CD4-positive, alpha-beta T cell treated with Interleukin-15 for 1 hour (primary cell): ENCODE measurements at regions not wholly inside any gene's neighbourhood (a gene's known extent, or its start where the extent isn't known, plus 50 kb on each side); places are given as distances from the start of the nearest gene placed in this dataset.

ENCODE experiments used
- DNase-seq: peaks from one replicate; pipeline ENCODE4 v3.0.0-alpha.2; 2020

DNA sequence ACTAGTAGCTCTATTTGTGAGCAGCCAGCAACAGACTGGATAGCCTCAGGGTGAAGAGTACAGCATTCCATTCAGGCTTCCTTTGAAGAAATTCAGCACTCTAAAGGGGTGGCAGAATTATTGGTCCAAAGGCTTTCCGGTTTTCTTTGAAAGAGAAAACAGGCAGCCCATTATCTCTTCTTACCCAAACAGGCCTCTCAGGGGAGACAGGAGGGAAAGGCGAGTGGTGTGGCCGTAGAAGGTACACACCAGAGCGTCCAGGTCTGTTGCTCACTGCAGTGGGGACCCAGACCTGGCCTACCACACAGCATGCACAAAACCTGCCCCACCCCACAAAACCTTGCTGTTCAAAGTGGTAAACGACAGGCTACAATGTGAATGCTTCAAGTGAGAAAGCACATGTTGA is 83.3 kb downstream of the ZNF608 start:
- no peak for DNase-seq

DNA sequence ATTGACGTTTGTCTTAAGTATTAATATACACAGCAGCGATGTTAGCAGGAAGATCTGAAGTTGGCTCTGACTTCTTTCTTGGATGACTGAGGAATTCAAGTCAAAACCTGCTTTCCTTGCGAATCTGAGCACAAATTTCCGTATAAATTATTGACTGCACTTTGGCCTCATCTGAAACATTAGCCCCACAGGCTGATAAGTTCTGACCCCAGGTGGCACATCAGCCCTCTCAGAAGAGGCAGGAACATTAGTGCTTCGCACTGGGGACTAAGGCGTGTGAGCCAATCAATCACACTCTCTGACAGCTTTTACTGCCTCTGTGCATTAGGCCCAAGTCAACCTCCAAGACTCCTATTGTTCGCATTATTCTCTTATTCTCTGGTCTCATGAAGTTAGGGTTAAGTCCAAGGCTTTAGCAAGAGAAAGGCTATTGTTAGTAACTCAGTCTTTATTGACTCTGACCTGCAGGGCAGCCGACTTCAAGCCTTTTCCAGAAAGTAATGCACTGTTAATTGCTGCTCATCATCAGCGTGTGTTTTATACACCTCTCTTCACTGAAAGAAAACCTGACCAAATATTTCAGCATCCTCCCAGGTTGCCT is 84.2 kb downstream of the ZNF608 start:
- no peak for DNase-seq

DNA sequence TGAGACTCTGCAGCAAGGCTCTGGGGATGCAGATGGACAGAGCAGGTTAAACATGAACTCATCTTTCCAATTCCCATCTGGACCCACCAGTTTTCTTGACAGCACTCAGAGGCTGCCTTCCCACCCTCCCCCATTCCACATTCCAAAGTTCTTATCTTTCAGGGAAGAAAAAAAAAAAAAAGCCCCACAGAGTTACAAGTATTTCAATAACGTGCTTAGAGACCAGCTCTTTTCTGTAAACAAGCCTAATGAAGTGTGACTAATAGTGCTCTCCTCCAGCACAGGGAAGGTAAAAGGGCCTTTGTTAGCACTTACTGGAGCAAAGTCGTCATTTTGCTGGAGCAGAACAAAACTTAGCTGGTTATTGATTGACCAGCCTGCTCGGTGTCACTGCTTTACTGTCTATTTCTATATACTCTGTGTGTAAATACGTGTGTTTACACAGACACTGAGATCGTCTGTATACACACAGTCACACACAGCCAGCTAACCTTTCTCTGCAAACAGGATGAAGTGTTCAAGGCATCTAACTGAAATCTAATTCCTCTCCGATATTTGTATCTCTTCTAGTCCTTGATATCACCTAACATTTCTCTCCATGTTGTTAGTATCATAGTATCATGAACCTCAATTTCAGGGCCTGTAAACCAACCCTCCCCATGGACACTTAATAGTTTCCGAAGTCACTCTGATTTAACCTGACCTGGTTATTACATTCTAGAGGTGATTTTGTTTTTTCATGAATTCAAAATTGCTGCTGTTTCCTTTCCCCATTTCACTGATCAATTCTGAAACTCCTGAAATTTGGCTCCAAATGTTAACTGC is 84.9 kb downstream of the ZNF608 start:
- no peak for DNase-seq

DNA sequence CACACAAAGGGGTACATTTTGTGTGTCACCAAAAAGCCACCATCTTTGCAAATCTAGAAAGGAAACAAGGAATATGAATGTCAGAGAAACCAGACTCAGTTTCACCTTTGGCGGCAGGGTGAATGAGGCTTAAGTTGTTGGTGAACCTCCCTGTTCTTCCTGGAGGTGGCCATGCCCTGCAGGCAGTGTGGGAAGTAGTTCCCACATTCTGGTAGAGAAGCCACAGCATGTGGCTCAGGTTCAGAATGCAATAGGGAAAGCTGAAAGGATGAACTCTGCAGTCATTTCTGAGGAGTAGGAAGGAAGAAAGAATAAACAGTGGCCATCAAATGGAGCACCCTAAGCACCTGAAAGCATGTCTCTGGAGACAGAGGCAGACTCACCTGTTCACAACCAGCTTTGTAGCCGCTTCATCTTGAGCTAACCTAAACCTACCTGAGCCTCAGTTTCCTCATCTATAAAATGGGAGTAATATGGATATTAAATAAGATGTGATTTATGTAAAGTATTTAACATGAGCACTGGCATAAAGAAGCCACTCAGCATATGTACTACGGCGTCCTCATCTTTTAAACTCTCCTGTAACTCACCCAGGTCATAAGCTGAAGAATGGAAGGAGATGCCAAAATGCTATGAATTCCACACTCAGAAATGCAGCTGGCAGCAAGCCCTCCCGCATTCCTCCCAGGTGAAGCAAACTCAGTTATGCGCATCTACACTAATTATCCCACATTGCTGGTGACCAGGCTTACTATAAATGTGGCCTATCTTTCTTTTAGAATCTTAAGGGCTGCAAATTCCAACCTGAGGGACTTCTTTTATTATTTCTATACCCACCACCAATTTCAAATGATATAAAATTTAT is 86.0 kb downstream of the ZNF608 start:
- DNase-seq = no peak

DNA sequence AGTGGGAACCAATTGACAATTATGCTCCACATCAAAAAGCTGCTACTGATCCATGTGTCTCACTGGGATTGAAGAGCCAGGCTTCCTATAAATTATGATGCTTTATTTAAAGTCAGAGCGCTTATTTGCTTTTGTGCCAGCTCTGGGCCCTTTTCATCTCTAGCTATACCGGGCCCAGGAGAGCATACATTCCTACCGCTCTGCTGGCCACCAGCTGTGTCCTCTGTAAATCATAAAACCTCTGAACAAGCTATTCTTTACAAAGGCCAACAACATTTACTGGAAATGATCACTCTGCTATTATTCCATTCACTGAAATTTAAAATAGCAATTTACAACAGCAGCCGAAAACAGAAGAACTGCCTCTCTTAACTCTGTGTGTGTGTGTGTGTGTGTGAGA is 86.6 kb downstream of the ZNF608 start:
- DNase-seq = no peak

DNA sequence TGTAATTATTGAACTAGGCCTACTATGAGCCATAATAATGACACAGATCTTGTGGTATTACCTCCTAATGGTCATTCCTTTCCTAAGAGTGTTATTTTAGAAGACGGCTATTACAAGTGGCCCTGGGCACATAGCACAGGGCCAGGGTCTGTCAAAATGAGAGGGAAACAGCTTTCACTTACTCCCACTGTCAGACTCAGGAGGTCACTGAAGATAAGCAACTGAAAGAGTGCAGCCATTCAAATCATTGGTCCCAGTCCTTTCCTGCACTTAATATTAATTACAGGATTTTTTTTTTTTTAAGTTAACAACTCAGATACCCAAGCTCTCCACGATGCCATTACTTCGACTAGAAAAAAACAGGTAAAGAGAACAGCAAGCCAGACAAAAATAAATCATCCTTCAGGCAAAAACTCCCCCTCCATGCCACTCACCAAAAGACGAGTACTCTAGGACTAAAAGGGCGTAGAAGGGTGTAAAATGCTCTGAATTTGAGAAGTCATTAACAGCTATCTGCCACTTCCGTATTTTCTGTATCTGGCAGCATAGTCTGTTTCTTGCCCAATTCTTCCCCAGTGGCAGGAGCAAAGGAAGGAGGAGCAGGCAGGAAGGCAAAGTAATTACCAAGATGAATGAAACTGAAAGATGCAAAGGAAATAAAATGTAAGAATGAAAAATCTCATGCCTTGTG is 87.4 kb downstream of the ZNF608 start:
- no peak for DNase-seq

DNA sequence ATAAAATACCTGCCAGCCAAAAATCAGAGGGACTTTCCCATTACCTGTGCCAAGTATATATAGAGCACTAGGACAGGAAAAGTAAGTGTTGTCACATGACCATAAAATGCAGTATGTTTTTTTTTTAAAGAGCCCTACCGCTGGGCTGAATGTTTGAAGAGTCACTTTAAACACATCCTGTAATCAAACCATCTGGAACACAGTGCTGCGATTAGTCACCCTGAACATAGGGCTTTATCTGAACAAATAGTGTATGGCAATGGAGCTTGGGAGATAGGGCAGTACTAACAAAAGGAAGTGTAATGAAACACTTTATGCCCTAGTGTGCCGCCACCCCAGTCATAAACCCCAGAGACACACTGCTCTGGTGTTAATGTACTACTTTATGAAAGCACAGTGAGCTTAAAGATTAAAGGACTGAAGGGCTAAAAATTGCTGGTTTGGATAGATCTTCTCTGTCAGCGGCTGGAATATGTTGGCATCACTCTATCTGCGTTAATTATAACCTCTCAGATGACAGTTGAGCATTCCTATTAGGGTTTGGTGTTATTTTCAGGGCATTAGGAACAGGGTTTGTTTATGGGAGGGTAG is 90.4 kb downstream of the ZNF608 start:
- DNase-seq = no peak

DNA sequence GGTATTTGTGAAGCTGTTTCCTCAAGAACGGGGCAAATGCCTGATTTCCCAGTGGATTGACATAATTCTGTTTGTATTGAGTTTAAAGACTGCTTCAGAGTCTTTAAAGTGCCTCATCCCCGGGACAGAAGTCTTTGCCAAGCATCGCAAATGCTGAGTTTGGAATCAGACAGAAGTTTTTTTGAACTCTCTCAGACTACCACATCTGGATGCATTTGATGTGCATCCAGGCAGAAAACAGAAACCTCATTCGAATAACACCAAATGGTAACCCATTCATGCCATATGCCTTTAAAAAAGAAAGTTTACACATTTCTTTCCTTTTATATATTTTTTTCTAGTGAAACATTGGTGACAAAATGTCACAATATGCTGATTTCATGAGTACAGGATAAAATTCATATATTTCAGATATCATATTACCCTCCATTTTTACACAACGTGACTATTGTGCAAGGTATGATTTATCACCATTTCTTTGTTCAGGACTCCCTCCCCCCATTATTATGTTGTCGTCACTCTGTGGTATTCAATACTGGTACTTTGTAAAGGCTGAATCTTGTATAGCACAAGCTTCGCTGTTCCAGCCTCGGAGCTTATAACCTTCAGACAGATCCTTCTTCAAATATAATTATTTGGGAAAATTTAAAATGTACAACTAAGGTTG is 91.1 kb downstream of the ZNF608 start:
- no peak for DNase-seq

DNA sequence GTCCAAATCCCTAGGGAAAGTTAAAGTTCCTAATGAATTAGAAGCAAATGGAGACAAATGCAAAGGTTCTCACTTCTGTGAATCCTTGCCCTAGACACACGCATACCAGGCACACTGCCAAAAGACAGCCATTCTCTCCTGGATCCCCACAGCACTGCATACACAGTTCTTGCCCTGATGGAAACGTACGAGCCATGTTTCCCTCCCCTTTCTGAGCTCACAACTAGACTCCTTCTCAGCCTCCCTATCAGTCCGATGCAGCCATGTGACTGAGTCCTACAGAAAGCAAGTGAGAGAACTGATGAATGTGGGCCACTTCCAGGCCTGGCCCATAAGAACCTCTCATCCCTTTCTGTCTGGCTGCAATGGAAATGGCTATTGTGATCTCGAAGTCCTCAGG is 92.0 kb downstream of the ZNF608 start:
- DNase-seq = no peak

DNA sequence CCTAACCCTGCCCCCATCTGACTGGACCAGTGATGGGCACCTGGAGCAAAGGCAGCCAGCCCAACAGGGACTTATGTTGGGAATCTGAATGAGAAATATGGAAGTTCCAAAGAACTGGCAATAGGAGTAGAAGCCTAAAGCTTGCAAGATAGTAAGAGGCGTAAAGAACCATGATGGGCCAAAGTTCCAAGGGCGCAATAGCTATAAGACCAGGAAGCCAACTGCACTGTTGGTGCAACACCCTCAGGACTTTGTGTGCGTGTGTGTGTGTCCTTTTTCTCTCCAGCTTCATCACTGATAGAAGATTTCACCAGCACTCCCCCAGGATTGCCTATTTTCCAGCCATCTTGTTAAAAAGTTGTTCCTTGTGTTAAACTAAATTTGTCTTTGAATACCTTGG is 92.8 kb downstream of the ZNF608 start:
- DNase-seq = no peak

DNA sequence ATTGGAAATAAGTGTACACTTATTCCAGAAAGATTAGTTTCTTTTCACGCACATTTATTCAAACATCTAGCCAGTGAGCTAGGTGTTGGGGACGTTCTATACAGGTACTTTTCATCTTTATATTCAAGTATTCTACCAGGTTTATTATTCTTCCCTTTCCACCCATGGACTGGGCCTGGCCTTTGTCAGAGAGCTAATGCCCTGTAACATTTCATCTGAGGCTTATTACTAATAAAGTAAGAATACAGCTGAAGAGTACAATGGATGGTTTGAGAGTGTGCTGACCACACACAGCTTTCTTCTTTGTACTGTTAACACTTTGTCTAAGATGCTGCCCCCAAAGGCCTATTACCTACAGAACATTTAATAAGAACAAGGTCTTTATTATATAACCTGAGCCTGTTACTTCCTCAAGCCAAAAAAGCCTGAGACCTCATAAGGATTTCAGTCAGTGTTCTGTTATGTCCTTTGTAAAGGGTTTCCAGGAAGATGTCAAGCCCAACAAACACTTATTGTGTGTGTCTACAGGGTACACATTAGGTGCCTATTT is 93.5 kb downstream of the ZNF608 start:
- no peak for DNase-seq

DNA sequence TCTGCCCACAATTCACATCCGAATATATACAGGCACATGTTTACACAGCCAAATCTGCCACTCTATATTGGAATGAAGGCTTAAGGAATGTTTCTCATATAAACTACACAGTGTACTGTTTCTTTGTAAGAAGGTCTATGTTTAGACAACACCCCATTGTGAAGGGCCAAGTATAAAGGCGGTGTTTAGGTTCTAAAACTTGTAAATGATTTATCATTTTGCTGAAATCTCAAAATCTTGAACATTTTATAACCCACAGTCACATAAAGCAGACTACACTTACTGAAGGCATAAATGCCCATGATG is 94.0 kb downstream of the ZNF608 start:
- no peak for DNase-seq

DNA sequence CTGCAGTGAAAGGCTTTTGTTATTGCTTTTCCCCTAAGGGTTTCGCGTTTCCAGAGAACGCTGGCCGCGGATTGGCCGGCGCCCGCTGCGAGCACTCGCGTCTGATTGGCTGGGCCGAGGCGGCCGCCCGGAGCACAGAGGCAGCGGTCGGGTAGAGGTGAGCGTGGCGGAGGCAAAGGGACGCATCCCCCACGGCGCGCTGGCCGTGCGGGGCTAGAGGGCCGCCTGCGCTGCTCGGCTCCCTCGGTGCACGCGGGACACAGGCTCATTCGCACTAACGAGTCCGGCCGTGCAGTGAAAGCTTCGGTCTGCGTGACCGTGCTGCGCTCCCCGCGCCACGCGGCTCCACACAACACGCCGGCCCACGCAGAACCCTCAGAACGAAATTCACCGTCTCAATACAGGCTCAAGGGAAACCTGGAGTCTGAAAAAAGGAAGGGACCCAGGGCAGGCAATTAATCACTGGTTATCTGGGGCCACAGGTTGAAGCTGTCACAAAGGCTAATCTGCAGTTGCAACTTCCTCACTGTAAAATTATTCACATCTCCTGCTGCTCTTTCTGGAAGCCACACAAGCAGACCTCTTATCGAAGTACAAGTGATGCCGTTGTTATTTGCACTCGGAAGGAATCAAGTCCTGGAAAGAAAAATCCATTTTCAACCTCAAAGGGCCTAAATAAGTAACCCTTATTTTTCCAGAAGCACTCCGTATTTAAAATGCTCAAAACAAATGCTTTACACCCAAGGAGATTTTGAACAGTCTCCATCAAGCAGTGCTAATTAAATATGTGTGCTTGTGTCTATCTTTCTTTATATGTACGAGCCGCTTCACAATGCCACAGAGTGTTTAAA is 94.6 kb downstream of the ZNF608 start:
- peak; percentile 59 for DNase-seq

DNA sequence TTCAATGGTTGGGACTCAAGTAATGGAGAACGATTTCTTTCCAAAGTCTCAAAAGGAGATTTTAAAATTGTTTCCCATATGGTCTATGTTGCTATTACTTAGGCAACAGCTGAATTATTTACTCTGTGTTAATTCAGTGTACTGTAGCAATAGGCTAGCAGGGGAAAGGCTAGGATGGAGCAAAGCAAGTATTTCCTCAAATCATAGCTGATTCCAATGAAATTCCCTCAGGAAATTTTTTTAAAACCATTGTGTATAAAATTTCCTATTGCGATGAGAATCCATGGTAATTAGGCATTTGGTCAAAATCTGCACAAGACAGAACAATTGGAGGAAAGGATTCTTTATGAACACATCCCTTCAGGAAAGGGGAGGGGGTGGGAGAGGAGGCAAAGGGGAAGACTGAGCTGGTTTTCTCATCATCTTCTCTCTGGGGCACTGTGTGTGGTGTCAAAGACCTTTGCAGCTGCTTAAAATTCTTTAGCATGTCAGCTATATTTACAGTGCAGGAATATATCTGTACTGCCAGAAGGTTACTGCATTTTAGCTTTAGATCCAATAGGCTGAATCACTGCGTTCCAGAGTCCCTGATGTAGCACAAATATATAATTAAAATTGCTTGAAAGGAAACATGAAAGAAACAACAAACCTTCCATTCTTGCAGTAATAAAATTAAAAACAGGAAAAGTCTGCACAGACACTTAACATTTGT is 95.3 kb downstream of the ZNF608 start:
- DNase-seq = no peak

DNA sequence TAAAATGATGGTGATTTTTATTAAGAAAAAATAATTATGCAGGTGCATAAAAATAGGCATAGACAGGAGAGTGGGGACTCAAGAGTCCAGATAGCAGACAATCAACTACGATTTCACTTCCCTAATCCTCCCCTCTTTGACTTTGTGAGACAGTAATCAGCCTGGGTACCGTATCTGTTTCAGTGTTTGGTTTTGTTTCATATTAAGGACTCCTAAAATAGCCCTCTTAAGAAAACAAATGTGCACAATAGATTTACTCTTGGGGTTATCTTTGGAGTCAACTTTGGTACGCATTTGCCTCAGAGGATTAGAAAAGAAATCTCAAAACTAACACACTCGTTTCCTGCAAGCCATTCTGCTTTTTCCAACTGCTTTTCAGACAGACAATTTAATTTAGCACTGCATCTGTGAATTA is 96.3 kb downstream of the ZNF608 start:
- no peak for DNase-seq

DNA sequence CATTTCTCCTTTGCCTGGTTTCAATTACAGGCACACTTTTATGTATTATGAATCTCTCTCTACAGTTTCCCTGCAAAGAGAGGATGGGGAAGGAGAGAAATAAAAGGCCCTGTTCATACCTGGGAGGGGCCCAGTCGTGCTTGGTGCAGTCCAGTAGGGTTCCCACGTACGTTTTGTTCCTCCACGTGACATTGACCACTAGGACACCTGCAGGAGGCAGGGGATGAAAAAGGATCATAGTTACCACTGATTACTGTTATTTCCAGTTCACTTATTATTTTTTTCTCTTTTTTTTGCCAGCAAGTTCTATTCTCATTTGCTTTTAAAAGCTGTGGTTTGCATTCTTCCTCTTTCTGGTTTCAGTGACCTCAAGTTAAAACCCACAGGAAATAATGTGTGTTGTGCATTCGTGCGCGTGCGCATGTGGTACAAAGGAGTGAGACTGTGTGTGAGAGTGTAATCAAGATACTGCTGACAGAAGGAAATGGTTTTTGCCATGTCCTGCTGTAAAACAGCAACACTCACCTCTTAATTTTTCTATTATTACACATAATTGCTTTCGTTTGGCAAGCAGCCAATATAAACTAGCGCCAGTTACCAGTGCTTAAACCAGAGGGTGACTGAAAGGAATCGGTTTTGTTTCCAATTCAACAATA is 96.8 kb downstream of the ZNF608 start:
- peak; percentile 91 for DNase-seq

DNA sequence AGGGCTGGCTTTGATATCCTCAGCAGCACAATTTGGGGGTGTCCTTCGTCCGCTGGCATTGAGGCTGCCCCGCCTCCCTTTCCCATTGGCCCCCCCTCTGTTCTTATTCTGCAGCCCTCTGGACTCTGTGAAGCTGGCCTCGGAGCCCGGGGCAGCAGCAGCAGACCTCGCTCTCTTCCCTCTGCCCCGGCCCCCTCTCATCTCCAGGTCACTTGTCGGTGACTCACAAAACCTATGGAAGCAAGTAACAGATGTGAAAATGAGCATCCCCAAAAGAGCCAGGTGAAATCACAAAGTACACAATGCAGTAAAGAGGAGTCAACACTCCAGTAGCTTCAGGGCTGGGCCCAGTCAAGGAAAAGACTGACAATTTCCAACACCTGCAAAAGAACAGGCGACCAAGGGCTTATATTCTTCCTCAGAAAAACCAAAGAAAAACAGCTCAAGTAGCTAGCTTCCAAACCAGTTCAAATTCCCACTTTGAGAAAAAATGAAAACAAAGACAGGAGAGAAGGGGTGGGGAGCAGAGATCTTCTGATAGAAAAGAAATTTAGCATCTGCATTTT is 97.5 kb downstream of the ZNF608 start:
- DNase-seq = no peak

DNA sequence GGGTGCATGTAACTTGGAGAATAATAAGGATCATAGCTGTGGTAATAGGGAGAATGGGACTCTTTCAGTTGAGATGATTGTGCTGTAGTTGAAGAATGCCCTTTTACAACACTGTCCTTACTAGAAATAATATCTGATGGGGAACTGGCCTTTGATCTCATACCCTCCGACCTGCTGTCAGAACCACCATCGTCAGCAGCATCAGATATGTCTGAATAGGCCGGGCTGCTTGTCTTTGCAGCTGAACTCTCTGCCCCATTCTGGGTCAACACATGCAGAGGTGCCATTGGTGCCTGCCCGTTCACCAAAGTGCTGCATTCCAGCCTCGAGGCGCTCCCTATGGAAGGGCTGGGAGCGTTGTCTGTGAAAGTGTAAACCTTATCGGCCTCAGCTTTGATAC is 99.1 kb downstream of the ZNF608 start:
- no peak for DNase-seq

DNA sequence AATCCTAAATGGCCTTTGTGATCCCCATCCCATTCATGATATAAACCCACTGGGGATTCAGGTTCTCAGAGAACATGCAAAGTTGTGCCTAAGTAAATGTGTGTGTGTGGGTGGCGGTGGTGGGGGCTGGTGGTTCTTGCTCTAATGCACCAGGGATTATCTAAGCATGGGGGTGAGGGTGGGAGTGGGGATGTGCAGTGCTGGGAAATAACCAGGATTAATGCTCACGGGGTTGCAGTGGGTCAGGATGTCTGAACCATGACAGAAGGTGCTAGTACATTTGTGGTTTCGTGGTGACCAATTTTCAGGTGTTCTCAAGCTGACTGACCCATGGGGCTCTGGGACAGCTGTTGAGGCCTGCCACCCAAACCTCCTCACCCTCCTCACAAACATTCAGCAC is 101.0 kb downstream of the ZNF608 start:
- DNase-seq = no peak

DNA sequence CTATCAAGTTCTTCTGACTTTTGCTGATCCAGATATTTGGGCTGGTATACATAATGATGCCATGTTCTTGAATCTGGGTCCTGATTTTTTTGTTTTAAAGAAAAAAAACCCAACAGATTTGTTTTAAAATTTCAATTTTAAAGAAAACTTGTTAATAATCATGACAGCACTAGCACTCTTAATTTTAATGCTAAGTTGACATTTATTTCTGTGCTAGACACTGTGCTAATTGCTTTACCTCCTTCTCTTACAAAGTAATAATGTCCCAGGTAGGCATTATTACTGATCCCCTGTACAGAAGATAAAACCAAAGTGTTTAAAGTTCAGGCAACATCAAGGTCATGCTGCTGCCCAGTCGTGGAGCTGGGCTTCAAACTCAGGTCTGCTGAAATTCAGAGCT is 101.9 kb downstream of the ZNF608 start:
- DNase-seq = no peak
